ENCODE measurements at regions not wholly inside any gene's neighbourhood (a gene's known extent, or its start where the extent isn't known, plus 50 kb on each side); places are given as distances from the start of the nearest gene placed in this dataset.

GRCh38 chr7:46844486-46844885, 737.4 kb downstream of the TNS3 start:
- TF ChIP-seq EP300 (IDR thresholded peaks at IDR 0.05) (no peak), POLR2A (IDR thresholded peaks at IDR 0.05) (no peak)
